GM12865 (cell line): ENCODE measurements at regions not wholly inside any gene's neighbourhood (a gene's known extent, or its start where the extent isn't known, plus 50 kb on each side); places are given as distances from the start of the nearest gene placed in this dataset.
"Not testable (repeated sequence)": the region's sequence is repeated elsewhere in the genome, so short reads cannot be mapped to it uniquely, and the experiment has no call there.

Experiments
- DNase-seq: peaks from one replicate; pipeline ENCODE4 v3.0.0; 2010; ENCODE audit warnings: low read depth
- H3K4me3 ChIP-seq: 2 replicates; pipeline ENCODE4 v1.5.1; 2011; ENCODE audit warnings: mild to moderate bottlenecking, low read depth, low read length, control low read depth
- CTCF ChIP-seq: IDR thresholded peaks from 2 replicates; pipeline ENCODE4 v1.5.1; 2011; ENCODE audit warnings: low read length, control low read depth, low read depth, inconsistent platforms; ENCODE audit not compliant: insufficient read depth; ENCODE audit errors: missing control alignments

GRCh38 chr3:40939030-40939740 lies 260.1 kb upstream of the CTNNB1 start:
- DNase-seq, result no peak
- TF ChIP-seq CTCF, result no peak
- no peak overlapping the region for H3K4me3 ChIP-seq

GRCh38 chr3:40939741-40940130 lies 259.6 kb upstream of the CTNNB1 start:
- no peak for TF ChIP-seq CTCF
- DNase-seq, result no peak
- H3K4me3 ChIP-seq, result no peak overlapping the region

GRCh38 chr3:40940651-40941050 lies 258.7 kb upstream of the CTNNB1 start:
- no peak for DNase-seq
- no peak for TF ChIP-seq CTCF
- H3K4me3 ChIP-seq, result no peak overlapping the region

- not testable (repeated sequence) for DNase-seq, H3K4me3 ChIP-seq
Observed at GRCh38 chr3:40947022-40947421, 252.3 kb upstream of the CTNNB1 start.

- H3K4me3 ChIP-seq, DNase-seq: not testable (repeated sequence)
Observed at GRCh38 chr3:40949347-40949746, 250.0 kb upstream of the CTNNB1 start.

GRCh38 chr3:40951636-40952035 lies 247.7 kb upstream of the CTNNB1 start:
- H3K4me3 ChIP-seq, result no peak overlapping the region
- no peak for TF ChIP-seq CTCF
- no peak for DNase-seq

GRCh38 chr3:40961104-40961857 lies 238.0 kb upstream of the CTNNB1 start:
- TF ChIP-seq CTCF, result no peak
- DNase-seq, result peak; percentile 56
- H3K4me3 ChIP-seq, result no peak overlapping the region

GRCh38 chr3:40962721-40963120 lies 236.6 kb upstream of the CTNNB1 start:
- TF ChIP-seq CTCF, result no peak
- no peak overlapping the region for H3K4me3 ChIP-seq
- no peak for DNase-seq
